Osteoblast (primary cell): ENCODE measurements at regions not wholly inside any gene's neighbourhood (a gene's known extent, or its start where the extent isn't known, plus 50 kb on each side); places are given as distances from the start of the nearest gene placed in this dataset.

ENCODE experiments used
- DNase-seq: peaks from one replicate; pipeline ENCODE4 v3.0.0; 2011; ENCODE audit warnings: low spot score, mixed read lengths; ENCODE audit not compliant: insufficient read length; ENCODE audit errors: missing footprints
- H2AFZ ChIP-seq: 2 replicates; pipeline ENCODE4 v1.6.0; 2011; ENCODE audit warnings: mild to moderate bottlenecking, low read length
- H3K27ac ChIP-seq: 2 replicates; pipeline ENCODE4 v1.5.1; 2011; ENCODE audit warnings: mild to moderate bottlenecking, low read depth, low read length, moderate library complexity
- H3K27me3 ChIP-seq: 2 replicates; pipeline ENCODE4 v1.6.0; 2012; ENCODE audit warnings: mild to moderate bottlenecking, control low read depth, inconsistent platforms, low read length, moderate library complexity; ENCODE audit not compliant: insufficient read depth
- H3K36me3 ChIP-seq: 2 replicates; pipeline ENCODE4 v1.5.1; 2011; ENCODE audit warnings: mild to moderate bottlenecking, low read length, control low read depth, moderate library complexity; ENCODE audit not compliant: insufficient read depth
- H3K4me1 ChIP-seq: 2 replicates; pipeline ENCODE4 v1.5.1; 2011; ENCODE audit warnings: mild to moderate bottlenecking, low read length, control low read depth, moderate library complexity; ENCODE audit not compliant: insufficient read depth
- H3K4me2 ChIP-seq: 2 replicates; pipeline ENCODE4 v1.6.0; 2011; ENCODE audit warnings: mild to moderate bottlenecking, low read length; ENCODE audit not compliant: insufficient read depth
- H3K4me3 ChIP-seq: fragments of 200-600 bp; sonication (generic); 3 replicates; pipeline ENCODE4 v1.5.1; 2012; ENCODE audit warnings: mild to moderate bottlenecking, low read length, inconsistent platforms; ENCODE audit not compliant: insufficient read depth
- H3K79me2 ChIP-seq: 2 replicates; pipeline ENCODE4 v1.6.0; 2012; ENCODE audit warnings: mild to moderate bottlenecking, low read length, control low read depth, inconsistent platforms; ENCODE audit not compliant: insufficient read depth
- H3K9me3 ChIP-seq: 2 replicates; pipeline ENCODE4 v1.5.1; 2011; ENCODE audit warnings: low read depth, low read length, control low read depth
- H4K20me1 ChIP-seq: 2 replicates; pipeline ENCODE4 v1.6.0; 2012; ENCODE audit warnings: mild to moderate bottlenecking, low read length, control low read depth; ENCODE audit not compliant: insufficient read depth
- CTCF ChIP-seq: IDR thresholded peaks from 2 replicates; pipeline ENCODE4 v1.5.1; 2011; ENCODE audit warnings: mild to moderate bottlenecking, low read depth, low read length, moderate library complexity; ENCODE audit errors: extremely low read depth

- H3K4me3 ChIP-seq = no peak overlapping the region
- no peaks in the 10 kb centered on the region for H4K20me1 ChIP-seq
- H3K27ac ChIP-seq = no peak overlapping the region
- no peaks in the 10 kb centered on the region for H3K36me3 ChIP-seq
- H3K4me1 ChIP-seq = no peaks in the 10 kb centered on the region
- H2AFZ ChIP-seq = no peak overlapping the region
- H3K9me3 ChIP-seq = no peaks in the 10 kb centered on the region
- no peaks in the 10 kb centered on the region for H3K27me3 ChIP-seq
- H3K79me2 ChIP-seq = no peaks in the 10 kb centered on the region
- no peak for DNase-seq
- no peak overlapping the region for H3K4me2 ChIP-seq
- TF ChIP-seq CTCF = no peak
These were observed 240.1 kb upstream of the ADGRL2 start for GRCh38 chr1:81560629-81561028.

DNA sequence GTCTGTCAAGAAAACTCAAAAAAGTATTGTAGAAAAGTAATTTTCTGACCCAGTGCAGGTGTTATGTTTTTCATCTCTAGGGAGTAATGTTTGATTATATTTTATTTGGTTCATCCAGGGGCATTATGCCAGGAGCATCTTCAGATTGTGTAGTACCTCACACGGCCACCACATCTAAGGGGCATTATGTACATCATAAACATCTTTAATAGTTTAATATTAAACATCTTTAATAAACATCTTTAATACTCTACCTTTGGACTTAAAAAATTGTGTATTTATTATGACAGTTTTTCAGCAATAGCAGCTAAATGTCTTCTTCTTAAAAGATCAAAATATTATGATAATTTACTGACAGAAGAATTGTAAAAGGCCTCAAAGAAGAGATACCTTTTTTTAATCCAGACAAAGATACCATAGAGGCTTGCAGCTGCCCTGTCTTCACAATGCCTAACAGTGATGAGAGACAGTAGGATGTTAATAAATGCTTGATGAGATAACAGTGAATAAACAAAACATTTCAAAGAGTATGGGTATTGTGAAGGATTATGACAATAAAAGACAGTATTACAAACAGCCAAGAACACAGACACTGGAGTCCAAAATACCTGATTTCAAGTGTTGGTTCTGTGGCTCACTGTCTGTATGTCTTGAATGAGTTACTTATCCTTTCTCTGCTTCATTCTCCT, 240.9 kb upstream of the ADGRL2 start:
- H3K36me3 ChIP-seq = no peaks in the 10 kb centered on the region
- no peaks in the 10 kb centered on the region for H3K79me2 ChIP-seq
- no peaks in the 10 kb centered on the region for H3K4me1 ChIP-seq
- no peaks in the 10 kb centered on the region for H4K20me1 ChIP-seq
- H3K4me3 ChIP-seq = no peak overlapping the region
- no peaks in the 10 kb centered on the region for H3K27me3 ChIP-seq
- H3K27ac ChIP-seq = no peak overlapping the region
- TF ChIP-seq CTCF = peak; percentile 18
- DNase-seq = no peak
- H2AFZ ChIP-seq = no peak overlapping the region
- H3K4me2 ChIP-seq = no peak overlapping the region
- H3K9me3 ChIP-seq = no peaks in the 10 kb centered on the region

GRCh38 chr1:81558291-81559076, 242.2 kb upstream of the ADGRL2 start:
- Histone ChIP-seq H3K36me3 (no peaks in the 10 kb centered on the region), H3K4me2 (no peak overlapping the region), H3K79me2 (no peaks in the 10 kb centered on the region), H2AFZ (no peak overlapping the region), H3K9me3 (no peaks in the 10 kb centered on the region), H3K4me3 (no peak overlapping the region), H3K27me3 (no peaks in the 10 kb centered on the region), H3K27ac (no peak overlapping the region), H4K20me1 (no peaks in the 10 kb centered on the region), H3K4me1 (no peaks in the 10 kb centered on the region)
- TF ChIP-seq CTCF = no peak
- peak; percentile 8 for DNase-seq

DNA sequence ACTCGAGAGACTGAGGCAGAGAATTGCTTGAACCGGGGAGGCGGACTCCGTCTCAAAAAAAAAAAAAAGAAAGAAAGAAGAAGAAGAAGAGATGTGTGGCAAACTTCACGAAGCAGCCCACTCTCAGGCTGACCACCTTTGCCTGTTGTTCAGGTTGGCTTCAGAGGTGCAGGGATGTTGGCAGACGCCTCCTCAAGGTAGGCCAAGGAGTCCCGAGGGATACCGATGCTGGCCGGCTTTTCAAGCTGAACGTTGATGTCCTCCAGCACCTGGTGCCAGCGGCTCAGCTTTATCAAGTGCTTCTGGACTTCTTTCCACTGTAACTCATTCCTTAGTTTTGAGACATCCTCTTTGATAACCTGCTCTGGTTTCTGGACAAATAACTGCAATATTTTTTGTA, 243.8 kb upstream of the ADGRL2 start:
- Histone ChIP-seq H3K9me3 (no peaks in the 10 kb centered on the region), H3K4me1 (no peaks in the 10 kb centered on the region), H3K36me3 (no peaks in the 10 kb centered on the region), H3K4me3 (no peak overlapping the region), H2AFZ (no peak overlapping the region), H4K20me1 (no peaks in the 10 kb centered on the region), H3K27ac (no peak overlapping the region), H3K27me3 (no peaks in the 10 kb centered on the region), H3K4me2 (no peak overlapping the region), H3K79me2 (no peaks in the 10 kb centered on the region)
- no peak for DNase-seq
- no peak for TF ChIP-seq CTCF
